Mesodermal cell (in vitro differentiated cells): ENCODE measurements at regions not wholly inside any gene's neighbourhood (a gene's known extent, or its start where the extent isn't known, plus 50 kb on each side); places are given as distances from the start of the nearest gene placed in this dataset.
"Not testable (repeated sequence)": the region's sequence is repeated elsewhere in the genome, so short reads cannot be mapped to it uniquely, and the experiment has no call there.

Source experiments
- H3K27ac ChIP-seq: 2 replicates; pipeline ENCODE4 v1.7.0; 2013; ENCODE audit warnings: mild to moderate bottlenecking, low read depth, low read length, moderate library complexity; ENCODE audit not compliant: severe bottlenecking
- H3K36me3 ChIP-seq: 2 replicates; pipeline ENCODE4 v1.7.1; 2013; ENCODE audit warnings: mild to moderate bottlenecking, low read length, moderate library complexity; ENCODE audit not compliant: control insufficient read depth, insufficient read depth
- H3K4me1 ChIP-seq: one replicate; pipeline ENCODE4 v1.7.1; 2013; ENCODE audit warnings: mild to moderate bottlenecking, low read length; ENCODE audit not compliant: insufficient read depth, control insufficient read depth, poor library complexity, severe bottlenecking
- H3K4me3 ChIP-seq: 2 replicates; pipeline ENCODE4 v1.7.0; 2013; ENCODE audit warnings: low read length, control low read depth, mild to moderate bottlenecking; ENCODE audit not compliant: insufficient read depth, poor library complexity, severe bottlenecking; ENCODE audit errors: extremely low read depth
- H3K9me3 ChIP-seq: 2 replicates; pipeline ENCODE4 v1.7.1; 2013; ENCODE audit warnings: mild to moderate bottlenecking, low read length, moderate library complexity; ENCODE audit not compliant: control insufficient read depth
- WGBS, 2 experiments: methylation state at CpG; one replicate each; pipeline ENCODE4 v1.1.5; 2013; ENCODE audit warnings: missing lambda C conversion rate in 2 of 2; ENCODE audit not compliant: insufficient coverage in 2 of 2; 5-methylcytosine and 5-hydroxymethylcytosine counted together

DNA sequence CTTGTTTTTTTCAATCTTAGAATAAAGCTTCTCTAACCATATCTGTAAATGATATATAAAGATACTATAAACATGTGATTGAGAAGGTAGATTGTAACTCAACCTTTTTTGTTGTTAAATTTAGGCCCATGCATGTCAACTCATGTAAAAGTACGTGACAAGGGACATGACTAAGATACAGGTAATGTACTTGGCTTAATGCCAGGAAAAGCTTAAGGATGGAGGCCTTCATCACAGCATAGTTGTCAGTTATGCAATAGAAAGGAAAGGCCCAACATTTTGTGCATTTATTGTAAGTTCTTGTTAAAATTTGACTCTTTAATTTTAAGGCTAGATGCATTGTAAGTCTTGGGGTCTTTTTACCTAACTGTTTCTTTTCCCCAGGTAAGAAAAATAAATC is 305.1 kb downstream of the LTN1 start:
- 100% methylated on average over 1 of the region's 1 CpG; no CpG with 5 or more reads in 1 of the 2 experiments for WGBS, 2 experiments
- Histone ChIP-seq H3K9me3 (no peaks in the 10 kb centered on the region), H3K27ac (no peak overlapping the region), H3K4me1 (no peaks in the 10 kb centered on the region), H3K36me3 (no peaks in the 10 kb centered on the region), H3K4me3 (no peak overlapping the region)

DNA sequence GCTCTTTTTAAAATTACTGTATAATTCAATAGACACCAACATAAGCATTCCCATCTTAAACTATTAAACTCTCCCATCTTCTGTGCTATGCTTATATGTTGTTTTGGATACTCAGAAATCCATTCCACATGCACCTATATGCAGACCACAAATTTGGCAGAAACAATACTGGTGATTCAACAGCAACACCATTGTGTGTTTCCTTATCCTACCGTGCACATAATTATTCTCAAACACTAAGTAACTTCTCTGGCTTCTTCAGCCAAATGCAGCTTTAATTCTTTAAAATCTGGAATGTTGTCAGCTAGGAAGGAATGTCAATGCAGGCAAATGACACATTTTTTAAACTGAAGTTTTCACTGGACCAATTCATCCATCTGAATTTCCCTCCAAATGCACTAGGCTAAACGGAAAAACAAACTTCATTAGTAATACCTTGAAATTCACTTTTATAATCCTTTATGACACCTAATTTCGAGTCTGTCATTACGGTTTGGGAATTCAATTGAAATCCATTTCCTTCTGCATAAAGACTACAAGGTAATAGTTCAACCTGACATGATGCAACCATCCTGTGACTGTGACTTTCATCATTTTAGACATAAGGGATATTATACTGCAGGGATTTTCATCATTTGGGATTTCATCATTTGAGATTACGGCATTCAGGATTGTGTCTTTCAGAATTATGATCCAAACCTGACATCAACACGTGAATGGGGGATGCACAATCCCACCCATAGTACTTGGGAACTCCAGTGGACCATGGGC is 308.5 kb downstream of the LTN1 start:
- Histone ChIP-seq H3K36me3 (no peaks in the 10 kb centered on the region), H3K9me3 (no peaks in the 10 kb centered on the region), H3K27ac (no peak overlapping the region), H3K4me1 (no peaks in the 10 kb centered on the region), H3K4me3 (no peak overlapping the region)
- 82 to 97% methylated on average over 5 of the region's 6 CpGs for WGBS, 2 experiments

DNA sequence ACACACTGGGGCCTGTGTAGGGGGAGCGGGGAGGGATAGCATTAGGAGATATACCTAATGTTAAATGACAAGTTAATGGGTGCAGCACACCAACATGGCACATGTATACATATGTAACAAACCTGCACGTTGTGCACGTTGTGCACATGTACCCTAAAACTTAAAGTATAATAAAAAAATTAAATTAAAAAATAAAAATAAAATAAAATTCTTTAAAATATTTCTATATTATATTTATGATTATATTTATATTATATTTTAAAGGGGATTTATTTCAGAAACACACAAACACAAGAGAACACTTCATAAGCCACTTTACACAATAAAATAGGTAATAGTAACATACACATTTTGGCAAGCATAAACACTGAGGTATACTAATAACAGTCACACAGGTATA is 309.8 kb downstream of the LTN1 start:
- no CpG with 5 or more reads among the region's 3 CpGs for WGBS, 2 experiments
- not testable (repeated sequence) for H3K36me3 ChIP-seq, H3K4me3 ChIP-seq, H3K27ac ChIP-seq, H3K9me3 ChIP-seq, H3K4me1 ChIP-seq

DNA sequence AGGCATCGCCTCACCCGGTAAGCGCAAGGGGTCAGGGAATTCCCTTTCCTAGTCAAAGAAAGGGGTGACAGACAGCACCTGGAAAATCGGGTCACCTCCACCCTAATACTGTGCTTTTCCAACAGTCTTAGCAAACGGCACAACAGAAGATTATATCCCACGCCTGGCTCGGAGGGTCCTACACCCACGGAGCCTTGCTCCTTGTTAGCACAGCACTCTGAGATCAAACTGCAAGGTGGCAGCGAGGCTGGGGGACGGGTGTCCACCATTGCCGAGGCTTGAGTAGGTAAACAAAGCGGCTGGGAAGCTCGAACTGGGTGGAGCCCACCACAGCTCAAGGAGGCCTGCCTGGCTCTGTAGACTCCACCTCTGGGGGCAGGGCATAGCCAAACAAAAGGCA is 315.6 kb downstream of the LTN1 start:
- H3K36me3 ChIP-seq, H3K9me3 ChIP-seq, H3K4me1 ChIP-seq, H3K27ac ChIP-seq, H3K4me3 ChIP-seq: not testable (repeated sequence)
- 94 to 100% methylated on average over 8 to 13 of the region's 13 CpGs for WGBS, 2 experiments

DNA sequence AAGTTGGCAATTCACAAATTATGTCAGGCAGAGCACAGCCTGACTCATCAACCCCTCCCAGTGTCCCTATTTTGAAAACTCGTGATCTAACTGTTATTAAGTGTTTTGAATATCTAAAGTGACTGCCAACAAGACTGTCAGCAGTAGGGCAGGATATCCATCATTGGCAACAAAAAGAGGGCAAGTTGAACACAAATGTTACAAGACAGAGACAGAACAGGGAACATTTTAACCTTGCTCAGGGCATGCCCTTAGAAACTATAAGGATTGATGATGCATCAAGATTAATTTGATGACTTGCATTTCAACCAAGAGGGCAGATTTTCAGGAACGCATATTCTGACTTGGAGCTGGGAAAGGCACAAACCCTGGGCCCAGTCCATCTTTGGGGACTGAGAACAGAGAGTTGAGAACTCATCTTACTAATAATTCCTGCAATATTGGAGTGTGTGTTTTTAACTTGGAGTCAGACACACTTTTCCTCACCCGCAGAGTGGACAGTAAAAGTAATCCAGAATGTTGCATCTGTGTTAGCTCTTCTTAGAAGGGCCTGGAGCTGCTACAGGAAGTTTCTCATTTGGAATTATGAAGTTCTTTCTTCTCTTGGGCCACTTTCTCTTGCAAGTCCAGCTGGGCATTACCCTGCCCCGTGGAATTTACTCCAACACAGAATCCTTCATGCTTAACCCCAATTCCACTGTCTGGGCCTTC is 317.2 kb downstream of the LTN1 start:
- no peaks in the 10 kb centered on the region for H3K36me3 ChIP-seq
- H3K27ac ChIP-seq: no peak overlapping the region
- no peaks in the 10 kb centered on the region for H3K4me1 ChIP-seq
- H3K9me3 ChIP-seq: no peaks in the 10 kb centered on the region
- H3K4me3 ChIP-seq: no peak overlapping the region
- WGBS, 2 experiments: 100% methylated on average over 1 to 3 of the region's 4 CpGs

DNA sequence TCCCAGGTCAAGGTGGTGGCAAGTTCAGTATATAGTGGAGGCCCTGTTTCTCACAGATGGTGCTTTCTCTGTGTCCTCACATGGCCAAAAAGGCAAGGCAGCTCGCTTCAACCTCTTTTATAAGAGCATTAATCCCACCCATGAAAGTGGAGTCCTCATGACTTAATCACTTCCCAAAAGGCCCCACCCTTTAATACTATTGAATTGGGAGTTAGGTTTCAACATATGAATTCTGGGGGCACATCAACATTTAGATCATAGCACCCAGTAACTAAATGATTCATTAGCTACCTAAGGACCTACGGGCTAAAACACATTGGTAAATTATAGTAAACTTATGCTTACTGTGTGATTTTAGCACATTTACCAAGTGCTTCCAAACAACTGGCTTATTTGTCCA is 317.9 kb downstream of the LTN1 start:
- Histone ChIP-seq H3K4me1 (no peaks in the 10 kb centered on the region), H3K27ac (no peak overlapping the region), H3K36me3 (no peaks in the 10 kb centered on the region), H3K9me3 (no peaks in the 10 kb centered on the region), H3K4me3 (no peak overlapping the region)
- 67% methylated on average over 1 of the region's 2 CpGs; no CpG with 5 or more reads in 1 of the 2 experiments for WGBS, 2 experiments

DNA sequence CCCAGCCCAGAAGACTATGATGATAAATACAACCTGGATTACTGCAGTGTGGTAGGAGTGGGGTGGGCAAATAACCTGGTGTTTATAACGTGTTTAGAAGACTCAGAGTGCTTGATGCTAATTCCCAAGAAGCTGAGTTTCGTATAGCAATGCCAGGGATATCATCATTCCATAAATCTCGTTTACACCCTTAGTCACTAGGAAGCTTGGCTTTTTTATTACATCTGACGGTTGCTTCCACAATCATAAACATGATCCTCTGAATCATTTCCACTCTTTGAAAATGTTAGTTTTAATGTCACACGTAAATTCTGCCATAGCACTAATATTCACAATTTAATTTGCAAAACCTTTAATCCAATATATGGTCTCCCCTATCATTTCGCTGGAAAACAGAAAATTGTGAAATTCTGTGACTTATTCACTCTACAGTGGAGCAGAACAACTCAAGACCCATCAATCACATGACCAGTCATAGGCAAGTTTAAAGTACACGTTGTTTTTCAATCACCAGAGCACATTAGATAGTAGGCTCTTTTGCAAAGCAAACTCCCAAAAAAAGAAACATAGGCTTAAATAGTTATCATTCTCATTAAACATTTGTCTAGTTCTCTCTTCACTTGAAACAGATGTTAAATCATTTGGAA is 321.0 kb downstream of the LTN1 start:
- no peak overlapping the region for H3K27ac ChIP-seq
- H3K4me3 ChIP-seq: no peak overlapping the region
- 79 to 93% methylated on average over 6 to 7 of the region's 7 CpGs for WGBS, 2 experiments
- H3K9me3 ChIP-seq: no peaks in the 10 kb centered on the region
- H3K4me1 ChIP-seq: no peaks in the 10 kb centered on the region
- no peaks in the 10 kb centered on the region for H3K36me3 ChIP-seq

DNA sequence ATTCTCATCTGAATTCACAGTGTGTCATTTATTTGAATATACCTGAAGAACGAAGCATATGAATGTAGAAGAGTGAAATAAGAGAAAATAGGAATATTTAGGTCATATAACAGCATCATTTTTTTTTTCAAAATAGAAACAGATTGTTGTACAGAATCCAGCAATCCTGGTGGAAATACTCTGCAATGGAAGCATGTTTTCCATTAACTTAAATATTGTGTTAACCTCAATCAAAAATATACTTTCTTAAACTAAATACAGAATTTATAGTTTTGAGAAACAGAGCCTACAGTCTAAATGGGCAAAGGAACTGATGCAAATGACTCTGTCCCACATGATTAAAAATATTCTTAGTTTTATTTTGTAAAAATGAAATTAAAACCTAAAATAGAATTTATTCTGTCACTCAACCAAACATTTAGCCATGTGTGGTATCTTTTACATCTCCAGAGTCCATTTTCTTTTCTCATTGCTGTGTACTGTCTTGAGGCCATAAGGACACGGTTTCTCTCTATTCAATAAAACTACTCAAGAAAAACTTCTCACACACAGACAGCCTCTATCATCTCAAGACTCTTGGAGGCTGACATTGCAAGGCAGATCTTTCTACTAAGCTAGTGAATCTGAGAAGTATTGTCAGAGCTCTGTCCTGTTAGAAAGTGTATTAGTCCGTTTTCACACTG is 322.6 kb downstream of the LTN1 start:
- Histone ChIP-seq H3K27ac (no peak overlapping the region), H3K4me3 (no peak overlapping the region), H3K9me3 (no peaks in the 10 kb centered on the region), H3K36me3 (no peaks in the 10 kb centered on the region), H3K4me1 (no peaks in the 10 kb centered on the region)
- 83% methylated on average over 1 of the region's 3 CpGs; no CpG with 5 or more reads in 1 of the 2 experiments for WGBS, 2 experiments

DNA sequence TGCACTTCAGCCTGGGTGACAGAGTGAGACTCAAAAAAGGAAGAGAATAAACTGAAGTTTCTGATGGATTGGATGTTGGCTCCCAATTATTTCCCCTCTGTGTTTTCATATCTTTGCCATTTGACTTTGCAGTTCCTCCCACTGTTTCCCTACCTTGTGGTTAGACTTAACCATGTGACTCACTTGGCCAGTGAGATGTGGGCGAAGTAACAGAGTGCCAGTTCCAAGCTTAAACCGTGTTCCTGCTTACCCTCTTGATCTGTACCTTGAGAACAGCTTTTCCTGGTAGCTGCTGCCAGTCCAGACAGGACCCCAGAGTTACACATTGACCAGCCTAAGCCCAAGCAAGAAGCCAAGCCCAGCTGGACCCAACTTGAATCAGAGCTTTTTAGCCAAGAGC is 323.4 kb downstream of the LTN1 start:
- H3K27ac ChIP-seq: no peak overlapping the region
- H3K36me3 ChIP-seq: no peaks in the 10 kb centered on the region
- 78 to 86% methylated on average over 2 of the region's 2 CpGs for WGBS, 2 experiments
- no peaks in the 10 kb centered on the region for H3K9me3 ChIP-seq
- H3K4me1 ChIP-seq: no peaks in the 10 kb centered on the region
- no peak overlapping the region for H3K4me3 ChIP-seq

DNA sequence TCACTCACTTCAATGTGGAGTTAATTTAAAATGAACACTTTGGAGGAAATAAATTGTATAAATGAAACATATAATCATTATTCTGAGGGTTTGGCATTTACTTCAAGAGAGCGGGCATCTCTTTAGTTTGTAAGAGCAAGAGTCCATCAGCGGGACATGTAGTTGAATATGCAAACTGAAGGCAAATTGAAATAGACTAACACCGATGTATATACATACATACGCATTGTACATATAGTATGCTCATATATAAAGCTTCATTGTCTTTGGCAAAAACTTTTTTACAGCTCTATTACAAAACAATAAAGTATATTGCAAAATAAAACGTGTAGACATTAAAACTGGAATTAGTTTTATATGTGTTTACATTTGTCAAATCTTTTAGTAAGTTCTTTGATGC is 328.9 kb downstream of the LTN1 start:
- WGBS, 2 experiments: 100% methylated on average over 1 of the region's 5 CpGs; no CpG with 5 or more reads in 1 of the 2 experiments
- H3K27ac ChIP-seq: no peak overlapping the region
- no peaks in the 10 kb centered on the region for H3K36me3 ChIP-seq
- no peaks in the 10 kb centered on the region for H3K4me1 ChIP-seq
- H3K9me3 ChIP-seq: no peaks in the 10 kb centered on the region
- H3K4me3 ChIP-seq: no peak overlapping the region
